Stimulated activated naive CD8-positive, alpha-beta T cell treated with anti-CD3 and anti-CD28 coated beads, Interleukin-15, Interleukin-2, amounts not matched to agents 100 ng/mL and 50 ng/mL, for 24 hours (primary cell): ENCODE measurements at regions not wholly inside any gene's neighbourhood (a gene's known extent, or its start where the extent isn't known, plus 50 kb on each side); places are given as distances from the start of the nearest gene placed in this dataset.
"Not testable (repeated sequence)": the region's sequence is repeated elsewhere in the genome, so short reads cannot be mapped to it uniquely, and the experiment has no call there.

Experiments
- H3K27ac Mint-ChIP-seq: one replicate; pipeline ENCODE4 v1.8.0; 2021; ENCODE audit warnings: mild to moderate bottlenecking, mixed read lengths
- H3K27me3 Mint-ChIP-seq: one replicate; pipeline ENCODE4 v1.8.0; 2021; ENCODE audit warnings: mixed read lengths
- H3K36me3 Mint-ChIP-seq: one replicate; pipeline ENCODE4 v1.8.0; 2021; ENCODE audit warnings: low read depth, mixed read lengths
- H3K4me1 Mint-ChIP-seq: one replicate; pipeline ENCODE4 v1.8.0; 2021; ENCODE audit warnings: low read depth, mixed read lengths
- H3K4me3 Mint-ChIP-seq: one replicate; pipeline ENCODE4 v1.8.0; 2021; ENCODE audit warnings: mild to moderate bottlenecking, mixed read lengths
- H3K9me3 Mint-ChIP-seq: one replicate; pipeline ENCODE4 v1.8.0; 2021; ENCODE audit warnings: mixed read lengths

DNA sequence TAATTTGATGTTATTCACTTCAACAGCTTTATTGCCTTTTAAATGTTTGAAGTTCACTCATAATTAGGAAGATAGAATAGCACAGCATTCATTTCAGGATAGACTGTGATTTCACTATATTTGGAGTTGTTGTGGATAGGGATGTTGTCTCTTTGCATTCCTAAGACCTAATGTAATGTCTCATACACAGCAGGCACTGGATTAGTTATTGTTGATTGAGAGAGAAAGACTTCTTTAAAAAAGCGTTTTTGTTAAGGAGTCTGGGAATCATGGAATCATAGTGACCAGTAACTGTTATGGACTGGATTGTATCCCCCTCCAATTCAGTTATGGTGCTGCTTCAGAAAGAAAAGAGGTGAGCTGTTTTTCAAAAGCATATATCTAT is 122.0 kb downstream of the USP22 start:
- H3K36me3 Mint-ChIP-seq: no peaks in the 10 kb centered on the region
- no peak overlapping the region for H3K4me3 Mint-ChIP-seq
- H3K9me3 Mint-ChIP-seq: no peaks in the 10 kb centered on the region
- peaks cover 14% of the 10 kb centered on the region for H3K27me3 Mint-ChIP-seq
- H3K27ac Mint-ChIP-seq: no peak overlapping the region
- peaks cover 8% of the 10 kb centered on the region for H3K4me1 Mint-ChIP-seq

DNA sequence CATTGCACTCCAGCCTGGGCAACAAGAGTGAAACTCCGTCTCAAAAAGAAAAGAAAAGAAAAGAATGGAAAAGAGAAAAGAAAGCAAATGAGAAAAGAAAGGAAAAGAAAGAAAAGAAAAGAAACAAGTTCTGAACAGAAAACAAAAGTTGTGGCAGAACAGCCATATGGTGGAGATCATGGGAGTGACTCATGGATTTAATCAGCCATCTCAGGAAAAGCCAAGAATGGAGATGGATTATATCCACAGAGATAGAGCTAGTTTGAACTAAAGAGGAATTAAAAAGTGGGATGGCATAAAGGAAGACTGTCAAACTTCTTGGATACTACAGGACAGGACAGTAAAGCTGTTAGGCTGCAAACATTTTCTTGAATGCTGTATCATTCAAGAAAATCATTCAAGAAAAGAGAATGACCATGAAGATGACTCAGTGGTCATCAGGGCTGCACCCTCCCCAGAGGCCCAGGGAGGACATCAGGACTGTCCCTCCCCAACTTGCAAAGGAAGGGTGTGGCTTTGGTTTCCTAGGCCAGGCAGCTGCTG is 120.6 kb downstream of the USP22 start:
- H3K27ac Mint-ChIP-seq: no peak overlapping the region
- no peaks in the 10 kb centered on the region for H3K4me1 Mint-ChIP-seq
- no peaks in the 10 kb centered on the region for H3K36me3 Mint-ChIP-seq
- H3K9me3 Mint-ChIP-seq: no peaks in the 10 kb centered on the region
- no peak overlapping the region for H3K4me3 Mint-ChIP-seq
- H3K27me3 Mint-ChIP-seq: peaks cover 14% of the 10 kb centered on the region

DNA sequence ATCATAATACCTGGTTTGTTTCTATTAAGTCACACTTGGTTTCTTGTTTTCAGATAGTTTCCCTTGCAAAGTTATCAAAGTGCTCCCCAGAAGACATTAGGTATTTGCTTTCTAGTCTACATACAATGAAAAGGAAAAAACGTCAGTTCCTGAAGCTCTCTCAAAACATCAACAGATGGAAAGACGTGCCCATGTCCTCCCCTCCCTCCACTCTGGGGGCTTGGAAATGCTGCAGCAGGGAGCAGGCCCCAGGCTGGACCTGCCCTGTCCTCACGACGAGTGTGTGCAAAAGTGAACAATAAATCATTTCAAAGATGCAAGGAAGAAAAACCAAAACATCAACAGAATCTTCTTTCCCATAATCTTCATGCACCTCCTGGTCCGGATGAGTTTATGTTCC is 118.5 kb downstream of the USP22 start:
- H3K27ac Mint-ChIP-seq: no peak overlapping the region
- H3K36me3 Mint-ChIP-seq: no peaks in the 10 kb centered on the region
- H3K4me1 Mint-ChIP-seq: no peaks in the 10 kb centered on the region
- H3K4me3 Mint-ChIP-seq: no peak overlapping the region
- no peaks in the 10 kb centered on the region for H3K9me3 Mint-ChIP-seq
- peaks cover 6% of the 10 kb centered on the region for H3K27me3 Mint-ChIP-seq

DNA sequence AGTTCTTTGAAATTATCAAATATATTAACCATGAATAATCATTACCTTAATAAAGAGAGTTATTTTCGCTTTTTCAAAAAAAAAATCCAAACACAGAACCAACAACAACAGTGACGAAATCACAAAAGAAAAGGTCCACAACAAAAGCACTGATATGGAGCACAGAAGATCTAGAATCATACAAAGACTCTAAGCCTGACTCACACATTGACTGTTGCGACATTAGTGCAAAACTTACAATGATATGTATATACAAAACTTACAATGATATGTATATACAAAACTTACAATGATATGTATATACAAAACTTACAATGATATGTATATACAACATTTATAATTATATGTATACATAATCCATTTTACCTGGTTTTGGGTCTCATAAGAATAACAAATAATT is 117.7 kb downstream of the USP22 start:
- Mint-ChIP-seq H3K36me3 (no peaks in the 10 kb centered on the region), H3K27me3 (peaks cover 4% of the 10 kb centered on the region), H3K4me3 (no peak overlapping the region), H3K9me3 (no peaks in the 10 kb centered on the region), H3K27ac (no peak overlapping the region), H3K4me1 (no peaks in the 10 kb centered on the region)

GRCh38 chr17:20925954-20926353 is 116.9 kb downstream of the USP22 start:
- no peak overlapping the region for H3K4me3 Mint-ChIP-seq
- H3K9me3 Mint-ChIP-seq: no peaks in the 10 kb centered on the region
- H3K27me3 Mint-ChIP-seq: peaks cover 1% of the 10 kb centered on the region
- H3K4me1 Mint-ChIP-seq: no peaks in the 10 kb centered on the region
- H3K27ac Mint-ChIP-seq: no peak overlapping the region
- no peaks in the 10 kb centered on the region for H3K36me3 Mint-ChIP-seq

GRCh38 chr17:20926532-20926931 is 116.3 kb downstream of the USP22 start:
- H3K4me1 Mint-ChIP-seq: no peaks in the 10 kb centered on the region

GRCh38 chr17:20927308-20927977 is 115.4 kb downstream of the USP22 start:
- no peaks in the 10 kb centered on the region for H3K4me1 Mint-ChIP-seq
- H3K9me3 Mint-ChIP-seq: no peaks in the 10 kb centered on the region
- H3K36me3 Mint-ChIP-seq: no peaks in the 10 kb centered on the region
- no peak overlapping the region for H3K4me3 Mint-ChIP-seq
- no peak overlapping the region for H3K27ac Mint-ChIP-seq
- no peaks in the 10 kb centered on the region for H3K27me3 Mint-ChIP-seq

More at GRCh38 chr17:20926532-20926931, 116.3 kb downstream of the USP22 start:
- Mint-ChIP-seq H3K4me3 (no peak overlapping the region), H3K27ac (no peak overlapping the region), H3K36me3 (no peaks in the 10 kb centered on the region), H3K9me3 (no peaks in the 10 kb centered on the region), H3K27me3 (no peaks in the 10 kb centered on the region)

- Mint-ChIP-seq H3K27me3 (peaks cover 1% of the 10 kb centered on the region), H3K9me3 (no peaks in the 10 kb centered on the region), H3K4me3 (no peak overlapping the region), H3K4me1 (no peaks in the 10 kb centered on the region), H3K27ac (no peak overlapping the region), H3K36me3 (no peaks in the 10 kb centered on the region)
Observed at GRCh38 chr17:20929334-20929733, 113.5 kb downstream of the USP22 start.

- Mint-ChIP-seq H3K9me3 (no peaks in the 10 kb centered on the region), H3K27me3 (peaks cover 3% of the 10 kb centered on the region), H3K4me1 (no peaks in the 10 kb centered on the region), H3K4me3 (no peak overlapping the region), H3K27ac (no peak overlapping the region), H3K36me3 (no peaks in the 10 kb centered on the region)
Observed at GRCh38 chr17:20930081-20930760, 112.6 kb downstream of the USP22 start.

- not testable (repeated sequence) for H3K9me3 Mint-ChIP-seq, H3K36me3 Mint-ChIP-seq, H3K27ac Mint-ChIP-seq, H3K4me1 Mint-ChIP-seq, H3K27me3 Mint-ChIP-seq, H3K4me3 Mint-ChIP-seq
Observed at GRCh38 chr17:20933040-20933439, 109.8 kb downstream of the USP22 start.

DNA sequence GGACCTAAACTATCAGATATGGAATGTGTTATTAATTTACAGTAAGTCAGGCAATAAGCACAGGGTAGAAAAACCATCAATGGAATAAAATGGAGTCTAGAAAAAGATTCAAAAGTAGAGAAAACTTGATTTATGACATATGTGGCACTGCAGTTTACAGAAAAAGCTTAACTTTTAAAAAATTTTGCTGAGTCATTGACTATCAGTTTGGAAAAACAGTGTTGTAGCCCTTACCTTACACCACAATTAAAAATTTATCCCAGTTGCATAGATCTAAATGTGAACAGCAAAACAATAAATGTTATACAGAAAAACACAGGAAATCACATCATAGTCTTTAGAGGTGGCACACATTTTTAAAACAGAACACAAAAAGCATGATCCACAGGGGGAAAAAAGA is 108.5 kb downstream of the USP22 start:
- H3K9me3 Mint-ChIP-seq: no peaks in the 10 kb centered on the region
- no peak overlapping the region for H3K4me3 Mint-ChIP-seq

GRCh38 chr17:20935740-20936139 is 107.1 kb downstream of the USP22 start:
- no peak overlapping the region for H3K27ac Mint-ChIP-seq
- no peak overlapping the region for H3K4me3 Mint-ChIP-seq
- no peaks in the 10 kb centered on the region for H3K36me3 Mint-ChIP-seq
- no peaks in the 10 kb centered on the region for H3K4me1 Mint-ChIP-seq
- no peaks in the 10 kb centered on the region for H3K9me3 Mint-ChIP-seq
- H3K27me3 Mint-ChIP-seq: peaks cover 3% of the 10 kb centered on the region

More for the DNA sequence above, 108.5 kb downstream of the USP22 start:
- Mint-ChIP-seq H3K27me3 (peaks cover 3% of the 10 kb centered on the region), H3K4me1 (no peaks in the 10 kb centered on the region), H3K36me3 (no peaks in the 10 kb centered on the region), H3K27ac (no peak overlapping the region)

- H3K27me3 Mint-ChIP-seq: peaks cover 3% of the 10 kb centered on the region
- H3K9me3 Mint-ChIP-seq: no peaks in the 10 kb centered on the region
- no peak overlapping the region for H3K4me3 Mint-ChIP-seq
- H3K36me3 Mint-ChIP-seq: no peaks in the 10 kb centered on the region
- no peaks in the 10 kb centered on the region for H3K4me1 Mint-ChIP-seq
- no peak overlapping the region for H3K27ac Mint-ChIP-seq
Observed at GRCh38 chr17:20938244-20938643, 104.6 kb downstream of the USP22 start.

DNA sequence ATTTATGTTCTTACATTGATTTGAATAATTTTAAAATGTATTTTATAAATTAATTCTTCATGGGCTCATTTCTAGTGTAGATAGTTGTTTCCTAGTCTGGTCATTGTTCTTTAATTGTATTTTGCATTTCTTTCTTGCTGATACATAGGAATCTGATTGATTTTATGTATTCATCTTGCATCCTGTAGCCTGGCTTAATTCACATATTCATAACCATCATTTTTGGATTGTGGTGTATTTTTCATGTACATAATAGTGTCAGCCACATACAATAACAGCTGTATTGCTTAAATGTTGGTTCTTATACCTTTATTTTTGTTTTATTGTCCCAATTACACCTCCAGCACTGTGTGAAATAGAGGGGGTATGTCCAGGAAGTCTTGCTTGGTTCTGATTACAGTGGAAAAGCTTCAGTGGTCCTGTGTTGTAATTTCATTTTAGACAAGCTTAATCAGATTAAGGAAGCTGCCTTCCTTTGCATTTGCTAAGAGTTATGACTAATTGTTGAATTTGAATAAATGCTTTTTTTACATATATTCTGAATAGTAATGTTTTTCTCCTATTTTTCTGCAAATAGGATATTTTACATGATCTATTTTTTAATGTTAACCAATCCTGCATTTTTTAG is 103.7 kb downstream of the USP22 start:
- Mint-ChIP-seq H3K36me3 (no peaks in the 10 kb centered on the region), H3K9me3 (no peaks in the 10 kb centered on the region), H3K27me3 (peaks cover 3% of the 10 kb centered on the region), H3K4me1 (no peaks in the 10 kb centered on the region), H3K27ac (no peak overlapping the region), H3K4me3 (no peak overlapping the region)

- no peaks in the 10 kb centered on the region for H3K9me3 Mint-ChIP-seq
- no peaks in the 10 kb centered on the region for H3K36me3 Mint-ChIP-seq
- H3K27ac Mint-ChIP-seq: no peak overlapping the region
- peaks cover 4% of the 10 kb centered on the region for H3K27me3 Mint-ChIP-seq
- no peaks in the 10 kb centered on the region for H3K4me1 Mint-ChIP-seq
- no peak overlapping the region for H3K4me3 Mint-ChIP-seq
Observed at GRCh38 chr17:20941872-20942271, 100.9 kb downstream of the USP22 start.
